ENCODE measurements at regions not wholly inside any gene's neighbourhood (a gene's known extent, or its start where the extent isn't known, plus 50 kb on each side); places are given as distances from the start of the nearest gene placed in this dataset.

DNA sequence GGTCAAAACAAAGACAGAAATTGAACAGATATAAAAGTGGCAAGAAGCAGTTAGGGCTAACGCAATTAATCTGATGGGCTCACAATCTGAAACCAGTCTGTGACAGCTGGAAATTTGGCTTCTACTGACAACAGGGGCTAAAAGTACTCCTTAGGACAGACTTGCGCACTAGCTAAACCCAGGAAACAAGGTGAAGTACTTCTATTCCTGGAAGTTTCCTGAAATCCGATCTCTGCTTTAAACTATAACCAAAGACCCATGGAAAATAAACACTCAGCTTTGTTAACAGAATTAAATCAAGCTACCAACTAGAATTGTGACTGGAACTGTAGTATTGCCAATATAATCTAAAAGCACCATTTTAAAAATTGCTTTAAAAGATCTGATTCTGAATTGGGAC, 520.2 kb upstream of the ZWINT start:
- Mint-ChIP-seq H3K4me3 (no peak overlapping the region), H3K27me3 (ENCODE audit: low read depth) (no peaks in the 10 kb centered on the region), H3K4me1 (ENCODE audit: low read depth) (no peaks in the 10 kb centered on the region), H3K9me3 (peaks cover 5% of the 10 kb centered on the region), H3K36me3 (ENCODE audit: low read depth) (no peaks in the 10 kb centered on the region), H3K27ac (no peak overlapping the region)

DNA sequence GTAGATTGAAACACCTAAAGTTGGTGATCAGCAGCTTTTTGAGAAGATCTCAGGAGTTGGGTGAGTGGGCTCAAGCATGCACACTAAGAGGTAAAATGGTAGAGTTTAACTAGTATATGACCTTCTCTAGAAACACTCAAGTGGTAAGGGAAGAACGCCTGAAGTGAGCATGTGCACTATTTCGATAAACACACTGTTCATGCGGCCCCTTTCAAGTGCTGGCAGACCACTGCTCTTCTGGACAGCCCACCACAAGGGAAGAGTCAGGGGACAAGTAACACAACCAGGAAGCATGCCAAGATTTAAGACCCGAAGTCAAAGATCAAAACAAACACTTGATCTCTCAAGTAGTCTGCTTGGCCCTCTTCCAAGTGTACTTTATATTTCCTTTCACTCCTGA, 519.5 kb upstream of the ZWINT start:
- H3K4me3 Mint-ChIP-seq, result no peak overlapping the region
- no peaks in the 10 kb centered on the region for H3K4me1 Mint-ChIP-seq (ENCODE audit: low read depth)
- H3K27ac Mint-ChIP-seq, result no peak overlapping the region
- no peaks in the 10 kb centered on the region for H3K27me3 Mint-ChIP-seq (ENCODE audit: low read depth)
- no peaks in the 10 kb centered on the region for H3K36me3 Mint-ChIP-seq (ENCODE audit: low read depth)
- H3K9me3 Mint-ChIP-seq, result peaks cover 5% of the 10 kb centered on the region

DNA sequence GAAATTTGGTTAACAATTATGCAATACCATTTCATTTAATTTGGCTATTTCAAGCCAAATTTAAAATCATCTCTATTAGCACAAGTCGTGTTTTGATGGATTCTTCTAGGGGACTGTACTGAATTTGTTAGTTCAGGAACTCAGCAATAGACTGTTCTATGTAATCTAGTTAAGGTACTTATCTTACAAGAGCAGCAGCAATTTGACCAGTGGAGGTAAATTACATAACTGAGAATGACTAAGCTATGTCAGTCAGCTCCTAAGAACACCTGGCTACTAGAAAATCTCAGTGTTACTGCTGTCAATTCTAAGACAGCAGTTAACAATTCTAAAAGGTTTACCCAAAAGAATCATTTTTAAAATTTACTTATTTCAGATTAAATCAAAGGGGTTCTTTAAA, 513.9 kb upstream of the ZWINT start:
- Mint-ChIP-seq H3K27ac (no peak overlapping the region), H3K36me3 (ENCODE audit: low read depth) (no peaks in the 10 kb centered on the region), H3K4me1 (ENCODE audit: low read depth) (no peaks in the 10 kb centered on the region), H3K9me3 (peaks cover 7% of the 10 kb centered on the region), H3K4me3 (no peak overlapping the region), H3K27me3 (ENCODE audit: low read depth) (no peaks in the 10 kb centered on the region)

GRCh38 chr10:56871160-56871668, 510.2 kb upstream of the ZWINT start:
- Mint-ChIP-seq H3K27me3 (ENCODE audit: low read depth) (no peaks in the 10 kb centered on the region), H3K9me3 (peaks cover 12% of the 10 kb centered on the region), H3K4me3 (no peak overlapping the region), H3K36me3 (ENCODE audit: low read depth) (no peaks in the 10 kb centered on the region), H3K27ac (no peak overlapping the region), H3K4me1 (ENCODE audit: low read depth) (no peaks in the 10 kb centered on the region)

DNA sequence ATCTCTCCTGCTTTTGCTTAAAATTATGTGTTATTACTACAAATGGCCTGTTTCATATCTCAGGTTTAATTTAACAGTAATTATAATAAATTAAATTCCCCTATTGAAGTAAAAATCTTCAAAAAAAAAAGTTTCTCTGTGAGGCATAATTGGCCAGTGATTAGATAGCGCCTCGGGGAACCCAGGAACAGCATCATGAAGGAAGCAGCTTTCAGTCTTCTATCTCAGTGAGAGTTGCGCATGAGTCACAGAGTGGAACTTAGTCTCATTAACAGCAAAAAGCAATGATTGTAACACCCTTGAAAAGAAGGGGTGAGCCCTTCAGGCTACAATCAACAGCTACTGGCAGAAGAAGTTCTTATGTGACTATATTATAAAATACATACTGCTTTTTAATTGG, 506.2 kb upstream of the ZWINT start:
- no peaks in the 10 kb centered on the region for H3K36me3 Mint-ChIP-seq (ENCODE audit: low read depth)
- H3K4me3 Mint-ChIP-seq, result no peak overlapping the region
- no peaks in the 10 kb centered on the region for H3K4me1 Mint-ChIP-seq (ENCODE audit: low read depth)
- no peak overlapping the region for H3K27ac Mint-ChIP-seq
- no peaks in the 10 kb centered on the region for H3K27me3 Mint-ChIP-seq (ENCODE audit: low read depth)
- H3K9me3 Mint-ChIP-seq, result peaks cover 16% of the 10 kb centered on the region

- no peaks in the 10 kb centered on the region for H3K36me3 Mint-ChIP-seq (ENCODE audit: low read depth)
- H3K9me3 Mint-ChIP-seq, result no peaks in the 10 kb centered on the region
- H3K4me3 Mint-ChIP-seq, result no peak overlapping the region
- no peaks in the 10 kb centered on the region for H3K27me3 Mint-ChIP-seq (ENCODE audit: low read depth)
- H3K27ac Mint-ChIP-seq, result no peak overlapping the region
- no peaks in the 10 kb centered on the region for H3K4me1 Mint-ChIP-seq (ENCODE audit: low read depth)
Measured at GRCh38 chr10:56856569-56856968, 495.5 kb upstream of the ZWINT start.

GRCh38 chr10:56844978-56845529, 484.0 kb upstream of the ZWINT start:
- peaks cover 7% of the 10 kb centered on the region for H3K9me3 Mint-ChIP-seq
- H3K4me1 Mint-ChIP-seq (ENCODE audit: low read depth), result no peaks in the 10 kb centered on the region
- no peaks in the 10 kb centered on the region for H3K36me3 Mint-ChIP-seq (ENCODE audit: low read depth)
- H3K4me3 Mint-ChIP-seq, result no peak overlapping the region
- H3K27me3 Mint-ChIP-seq (ENCODE audit: low read depth), result no peaks in the 10 kb centered on the region
- no peak overlapping the region for H3K27ac Mint-ChIP-seq

GRCh38 chr10:56836659-56837058, 475.6 kb upstream of the ZWINT start:
- Mint-ChIP-seq H3K9me3 (no peaks in the 10 kb centered on the region), H3K4me1 (ENCODE audit: low read depth) (no peaks in the 10 kb centered on the region), H3K36me3 (ENCODE audit: low read depth) (no peaks in the 10 kb centered on the region), H3K27me3 (ENCODE audit: low read depth) (no peaks in the 10 kb centered on the region), H3K4me3 (no peak overlapping the region), H3K27ac (no peak overlapping the region)

- H3K27me3 Mint-ChIP-seq (ENCODE audit: low read depth), result no peaks in the 10 kb centered on the region
- peaks cover 4% of the 10 kb centered on the region for H3K9me3 Mint-ChIP-seq
- no peaks in the 10 kb centered on the region for H3K4me1 Mint-ChIP-seq (ENCODE audit: low read depth)
- H3K27ac Mint-ChIP-seq, result no peak overlapping the region
- H3K36me3 Mint-ChIP-seq (ENCODE audit: low read depth), result no peaks in the 10 kb centered on the region
- H3K4me3 Mint-ChIP-seq, result no peak overlapping the region
Measured at GRCh38 chr10:56831681-56832080, 470.6 kb upstream of the ZWINT start.

DNA sequence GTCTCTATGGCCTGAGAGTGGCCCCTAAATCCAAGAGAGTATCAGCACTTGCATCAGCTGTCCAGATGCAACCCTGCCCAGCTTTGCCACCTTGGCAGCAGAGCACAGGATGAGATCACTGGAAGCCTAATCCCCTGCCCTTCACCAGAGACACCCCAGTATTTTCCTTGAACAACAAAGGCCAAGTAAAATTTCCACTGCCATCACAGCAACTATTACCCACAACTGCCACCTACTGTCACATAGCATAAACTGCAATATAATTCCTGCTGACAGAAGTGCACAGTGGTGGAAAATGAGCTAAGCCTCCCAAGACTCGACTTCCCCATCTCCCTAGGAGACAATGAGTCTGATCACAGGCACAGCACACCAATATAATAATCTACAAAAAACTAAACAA, 462.8 kb upstream of the ZWINT start:
- H3K4me1 Mint-ChIP-seq (ENCODE audit: low read depth), result no peaks in the 10 kb centered on the region
- no peak overlapping the region for H3K27ac Mint-ChIP-seq
- H3K36me3 Mint-ChIP-seq (ENCODE audit: low read depth), result no peaks in the 10 kb centered on the region
- H3K4me3 Mint-ChIP-seq, result no peak overlapping the region
- H3K27me3 Mint-ChIP-seq (ENCODE audit: low read depth), result no peaks in the 10 kb centered on the region
- peaks cover 13% of the 10 kb centered on the region for H3K9me3 Mint-ChIP-seq

DNA sequence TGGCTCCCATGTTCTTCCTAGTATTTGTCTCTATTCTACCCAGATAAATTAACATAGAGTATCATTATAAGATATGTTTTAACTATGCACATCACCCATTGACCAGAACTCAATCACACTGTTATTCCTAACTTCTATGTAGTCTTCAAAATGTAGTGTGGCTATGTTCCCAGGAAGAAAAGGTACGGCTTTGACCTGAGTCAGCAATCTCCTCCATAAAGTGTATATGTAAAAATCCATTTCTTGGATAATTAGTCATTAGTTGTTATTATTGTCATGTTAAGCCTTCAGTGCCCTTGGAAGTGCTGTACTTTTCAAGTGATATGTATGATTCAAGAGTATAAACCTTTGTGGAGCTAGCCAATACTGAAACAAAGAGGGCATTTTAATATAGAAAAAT, 444.0 kb upstream of the ZWINT start:
- Mint-ChIP-seq H3K9me3 (peaks cover 11% of the 10 kb centered on the region), H3K27ac (no peak overlapping the region), H3K4me3 (no peak overlapping the region), H3K36me3 (ENCODE audit: low read depth) (no peaks in the 10 kb centered on the region), H3K4me1 (ENCODE audit: low read depth) (no peaks in the 10 kb centered on the region), H3K27me3 (ENCODE audit: low read depth) (no peaks in the 10 kb centered on the region)

GRCh38 chr10:56785292-56785691, 424.2 kb upstream of the ZWINT start:
- no peak overlapping the region for H3K27ac Mint-ChIP-seq
- H3K9me3 Mint-ChIP-seq, result no peaks in the 10 kb centered on the region
- H3K4me1 Mint-ChIP-seq (ENCODE audit: low read depth), result no peaks in the 10 kb centered on the region
- H3K36me3 Mint-ChIP-seq (ENCODE audit: low read depth), result no peaks in the 10 kb centered on the region
- no peak overlapping the region for H3K4me3 Mint-ChIP-seq
- H3K27me3 Mint-ChIP-seq (ENCODE audit: low read depth), result no peaks in the 10 kb centered on the region

- no peak overlapping the region for H3K4me3 Mint-ChIP-seq
- peaks cover 9% of the 10 kb centered on the region for H3K9me3 Mint-ChIP-seq
- H3K4me1 Mint-ChIP-seq (ENCODE audit: low read depth), result no peaks in the 10 kb centered on the region
Measured at GRCh38 chr10:56782503-56782902, 421.4 kb upstream of the ZWINT start.

GRCh38 chr10:56771343-56771742, 410.3 kb upstream of the ZWINT start:
- Mint-ChIP-seq H3K27ac (no peak overlapping the region), H3K36me3 (ENCODE audit: low read depth) (no peaks in the 10 kb centered on the region), H3K4me1 (ENCODE audit: low read depth) (no peaks in the 10 kb centered on the region), H3K4me3 (no peak overlapping the region), H3K9me3 (peaks cover 26% of the 10 kb centered on the region), H3K27me3 (ENCODE audit: low read depth) (no peaks in the 10 kb centered on the region)

More at GRCh38 chr10:56782503-56782902, 421.4 kb upstream of the ZWINT start:
- H3K27ac Mint-ChIP-seq, result no peak overlapping the region
- no peaks in the 10 kb centered on the region for H3K36me3 Mint-ChIP-seq (ENCODE audit: low read depth)
- H3K27me3 Mint-ChIP-seq (ENCODE audit: low read depth), result no peaks in the 10 kb centered on the region

GRCh38 chr10:56763090-56763489, 402.0 kb upstream of the ZWINT start:
- Mint-ChIP-seq H3K4me1 (ENCODE audit: low read depth) (no peaks in the 10 kb centered on the region), H3K9me3 (peaks cover 22% of the 10 kb centered on the region), H3K27me3 (ENCODE audit: low read depth) (no peaks in the 10 kb centered on the region), H3K27ac (no peak overlapping the region), H3K36me3 (ENCODE audit: low read depth) (no peaks in the 10 kb centered on the region), H3K4me3 (no peak overlapping the region)

DNA sequence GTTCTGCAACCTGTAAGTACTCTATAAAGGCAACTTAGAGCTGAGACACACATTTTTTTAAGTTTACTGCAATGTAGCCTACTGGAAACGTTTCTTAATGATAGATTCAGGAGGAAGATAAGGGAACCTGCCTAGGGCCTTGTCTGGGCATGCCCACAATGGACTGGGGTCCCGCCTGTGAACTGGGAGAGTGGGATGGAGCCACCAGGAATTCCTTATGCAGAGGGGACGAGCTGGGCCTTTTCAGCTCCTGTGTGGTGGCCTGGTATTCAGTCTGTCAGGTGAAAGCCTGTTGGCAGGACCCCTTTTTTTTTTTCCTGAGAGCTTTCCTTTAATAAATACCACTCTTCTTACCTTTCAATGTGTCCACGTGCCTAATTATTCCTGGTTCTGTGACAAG, 384.4 kb upstream of the ZWINT start:
- Mint-ChIP-seq H3K36me3 (ENCODE audit: low read depth) (no peaks in the 10 kb centered on the region), H3K4me3 (no peak overlapping the region), H3K4me1 (ENCODE audit: low read depth) (no peaks in the 10 kb centered on the region), H3K27me3 (ENCODE audit: low read depth) (no peaks in the 10 kb centered on the region), H3K9me3 (peaks cover 10% of the 10 kb centered on the region), H3K27ac (no peak overlapping the region)

All from T-helper 1 cell treated with Interleukin-12 subunit alpha and Interleukin-12 subunit beta and Interleukin-4 antibody, amounts not matched to agents 30 μg/mL and 1 μg/mL, for 36 hours (primary cell).